ENCODE measurements at regions not wholly inside any gene's neighbourhood (a gene's known extent, or its start where the extent isn't known, plus 50 kb on each side); places are given as distances from the start of the nearest gene placed in this dataset.

- ATAC-seq = no peak
- Histone ChIP-seq H3K9me3 (no peaks in the 10 kb centered on the region), H3K27ac (no peak overlapping the region), H3K36me3 (no peaks in the 10 kb centered on the region), H3K4me1 (peaks cover 0 to 6% (median 3%) of the 10 kb centered on the region in 4 donors), H3K27me3 (no peaks in the 10 kb centered on the region), H3K4me3 (no peak overlapping the region)
- intact Hi-C loops (cut with DNase I) = no loop called here
- 78% methylated on average over 6 of the region's 6 CpGs for WGBS (ENCODE audit: insufficient coverage, low coverage, low lambda C conversion rate, missing lambda C conversion rate)
- no peak for DNase-seq
- TF ChIP-seq POLR2A (IDR thresholded peaks at IDR 0.05) = no peak
- TF ChIP-seq, protein P1, sequence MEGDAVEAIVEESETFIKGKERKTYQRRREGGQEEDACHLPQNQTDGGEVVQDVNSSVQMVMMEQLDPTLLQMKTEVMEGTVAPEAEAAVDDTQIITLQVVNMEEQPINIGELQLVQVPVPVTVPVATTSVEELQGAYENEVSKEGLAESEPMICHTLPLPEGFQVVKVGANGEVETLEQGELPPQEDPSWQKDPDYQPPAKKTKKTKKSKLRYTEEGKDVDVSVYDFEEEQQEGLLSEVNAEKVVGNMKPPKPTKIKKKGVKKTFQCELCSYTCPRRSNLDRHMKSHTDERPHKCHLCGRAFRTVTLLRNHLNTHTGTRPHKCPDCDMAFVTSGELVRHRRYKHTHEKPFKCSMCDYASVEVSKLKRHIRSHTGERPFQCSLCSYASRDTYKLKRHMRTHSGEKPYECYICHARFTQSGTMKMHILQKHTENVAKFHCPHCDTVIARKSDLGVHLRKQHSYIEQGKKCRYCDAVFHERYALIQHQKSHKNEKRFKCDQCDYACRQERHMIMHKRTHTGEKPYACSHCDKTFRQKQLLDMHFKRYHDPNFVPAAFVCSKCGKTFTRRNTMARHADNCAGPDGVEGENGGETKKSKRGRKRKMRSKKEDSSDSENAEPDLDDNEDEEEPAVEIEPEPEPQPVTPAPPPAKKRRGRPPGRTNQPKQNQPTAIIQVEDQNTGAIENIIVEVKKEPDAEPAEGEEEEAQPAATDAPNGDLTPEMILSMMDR (IDR thresholded peaks at IDR 0.05) = no peak
Measured at GRCh38 chr13:40114305-40114896, 458.9 kb downstream of the COG6 start.

- intact Hi-C loops (cut with DNase I) = no loop called here
- Histone ChIP-seq H3K27me3 (no peaks in the 10 kb centered on the region), H3K27ac (peak overlapping the region in 2 of 3 donors; percentile 14 to 34), H3K4me1 (peaks cover 0 to 6% (median 3%) of the 10 kb centered on the region in 4 donors), H3K4me3 (no peak overlapping the region), H3K9me3 (peaks cover 0 to 3% (median 0%) of the 10 kb centered on the region in 4 donors), H3K36me3 (no peaks in the 10 kb centered on the region)
- TF ChIP-seq, protein P1 (IDR thresholded peaks at IDR 0.05) = no peak
- no peak for TF ChIP-seq POLR2A (IDR thresholded peaks at IDR 0.05)
- no peak for DNase-seq
- 73% methylated on average over 2 of the region's 2 CpGs for WGBS (ENCODE audit: insufficient coverage, low coverage, low lambda C conversion rate, missing lambda C conversion rate)
- no peak for ATAC-seq
Measured at GRCh38 chr13:40115426-40115825, 460.0 kb downstream of the COG6 start.

DNA sequence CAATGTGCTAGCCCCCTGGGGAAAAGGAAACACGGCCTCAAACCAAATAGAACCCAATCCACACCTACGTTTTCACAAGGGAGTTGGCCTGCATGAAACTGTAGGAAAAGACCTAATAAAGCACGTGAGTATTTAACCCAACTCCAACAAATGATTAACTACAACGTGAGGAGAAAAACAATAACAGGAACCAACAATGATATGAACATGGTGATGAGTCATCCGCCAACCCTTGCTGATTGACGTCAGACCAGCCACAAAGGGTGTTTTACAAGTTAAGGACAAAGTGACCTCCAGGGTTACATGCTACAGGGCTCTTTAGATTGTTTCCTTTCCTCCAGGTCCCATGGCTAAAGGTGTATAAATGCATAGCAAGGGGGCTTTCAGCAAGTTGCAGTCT is 460.5 kb downstream of the COG6 start:
- intact Hi-C loops (cut with DNase I) = no loop called here
- TF ChIP-seq, protein P1 (IDR thresholded peaks at IDR 0.05) = no peak
- TF ChIP-seq POLR2A (IDR thresholded peaks at IDR 0.05) = no peak
- peaks cover 0 to 6% (median 3%) of the 10 kb centered on the region in 4 donors for H3K4me1 ChIP-seq
- peak overlapping the region in 2 of 3 donors; percentile 14 to 34 for H3K27ac ChIP-seq
- H3K4me3 ChIP-seq = no peak overlapping the region
- H3K9me3 ChIP-seq = peaks cover 0 to 3% (median 0%) of the 10 kb centered on the region in 4 donors
- H3K36me3 ChIP-seq = no peaks in the 10 kb centered on the region
- 34% methylated on average over 5 of the region's 6 CpGs for WGBS (ENCODE audit: insufficient coverage, low coverage, low lambda C conversion rate, missing lambda C conversion rate)
- DNase-seq (peak in 1 of 3 donors; percentile 32), ATAC-seq (peak; percentile 70 to 96 (median 79))
- H3K27me3 ChIP-seq = no peaks in the 10 kb centered on the region

DNA sequence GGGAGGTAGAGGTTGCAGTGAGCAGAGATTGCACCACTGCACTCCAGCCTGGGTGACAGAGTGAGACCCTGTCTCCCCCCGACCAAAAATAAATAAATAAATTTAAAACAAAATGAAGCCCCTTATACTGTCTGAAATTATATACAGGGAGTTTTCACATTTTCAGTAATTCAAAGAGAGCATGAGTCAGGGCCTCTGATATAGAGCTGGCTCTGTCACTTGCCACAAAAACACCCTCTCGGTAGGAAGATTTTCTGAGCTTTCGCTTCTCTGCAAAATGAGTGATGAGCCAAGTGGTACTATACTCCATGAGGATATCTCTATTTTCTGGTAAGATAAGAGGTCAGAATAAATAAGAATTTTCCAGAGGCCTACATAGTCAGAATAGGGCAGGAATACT is 462.9 kb downstream of the COG6 start:
- DNase-seq (no peak), ATAC-seq (no peak)
- intact Hi-C loops (cut with DNase I) = no loop called here
- Histone ChIP-seq H3K4me3 (no peak overlapping the region), H3K27ac (no peak overlapping the region), H3K4me1 (peaks cover 0 to 6% (median 3%) of the 10 kb centered on the region in 4 donors), H3K9me3 (peaks cover 0 to 3% (median 0%) of the 10 kb centered on the region in 4 donors), H3K36me3 (no peaks in the 10 kb centered on the region), H3K27me3 (no peaks in the 10 kb centered on the region)
- TF ChIP-seq, protein P1 (IDR thresholded peaks at IDR 0.05) = no peak
- no peak for TF ChIP-seq POLR2A (IDR thresholded peaks at IDR 0.05)
- 74% methylated on average over 3 of the region's 3 CpGs for WGBS (ENCODE audit: insufficient coverage, low coverage, low lambda C conversion rate, missing lambda C conversion rate)

Measured in right lobe of liver (tissue), 6 donors.